GM10847 (cell line): ENCODE measurements at regions not wholly inside any gene's neighbourhood (a gene's known extent, or its start where the extent isn't known, plus 50 kb on each side); places are given as distances from the start of the nearest gene placed in this dataset.

Experiments used
- POLR2A ChIP-seq: IDR thresholded peaks from 2 replicates; pipeline ENCODE4 v1.6.1; 2011; ENCODE audit not compliant: insufficient read length; ENCODE audit errors: extremely low read depth

DNA sequence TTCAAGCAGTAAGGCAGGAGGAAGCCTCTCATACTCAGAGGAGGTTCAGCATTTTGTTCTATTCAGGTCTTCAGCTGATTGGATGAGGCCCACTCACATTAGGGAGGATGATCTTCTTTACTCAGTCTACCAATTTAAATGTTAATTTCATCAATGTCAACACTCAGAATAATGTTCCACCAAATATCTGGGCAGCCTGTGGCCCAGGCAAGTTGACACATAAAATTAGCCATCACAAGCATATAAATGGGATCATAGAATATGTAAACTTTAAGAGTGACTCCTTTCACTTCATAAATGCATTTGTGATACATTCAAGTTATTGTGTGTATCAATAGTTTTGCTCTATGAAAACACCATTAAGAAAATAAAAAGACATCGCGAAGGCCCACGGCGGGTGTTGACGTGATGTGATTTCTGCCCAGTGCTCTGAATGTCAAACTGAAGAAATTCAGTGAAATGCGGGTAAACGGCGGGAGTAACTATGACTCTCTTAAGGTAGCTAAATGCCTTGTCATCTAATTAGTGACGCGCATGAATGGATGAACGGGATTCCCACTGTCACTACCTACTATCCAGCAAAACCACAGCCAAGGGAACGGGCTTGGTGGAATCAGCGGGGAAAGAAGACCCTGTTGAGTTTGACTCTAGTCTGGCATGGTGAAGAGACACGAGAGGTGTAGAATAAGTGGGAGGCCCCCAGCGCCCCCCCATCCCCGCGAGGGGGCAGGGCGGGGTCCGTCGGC lies 536.1 kb upstream of the AUTS2 start:
- no peak for TF ChIP-seq POLR2A

- TF ChIP-seq POLR2A: no peak
Measured at GRCh38 chr7:69067397-69067796, 530.9 kb upstream of the AUTS2 start.

GRCh38 chr7:69070476-69070875 lies 527.8 kb upstream of the AUTS2 start:
- no peak for TF ChIP-seq POLR2A

DNA sequence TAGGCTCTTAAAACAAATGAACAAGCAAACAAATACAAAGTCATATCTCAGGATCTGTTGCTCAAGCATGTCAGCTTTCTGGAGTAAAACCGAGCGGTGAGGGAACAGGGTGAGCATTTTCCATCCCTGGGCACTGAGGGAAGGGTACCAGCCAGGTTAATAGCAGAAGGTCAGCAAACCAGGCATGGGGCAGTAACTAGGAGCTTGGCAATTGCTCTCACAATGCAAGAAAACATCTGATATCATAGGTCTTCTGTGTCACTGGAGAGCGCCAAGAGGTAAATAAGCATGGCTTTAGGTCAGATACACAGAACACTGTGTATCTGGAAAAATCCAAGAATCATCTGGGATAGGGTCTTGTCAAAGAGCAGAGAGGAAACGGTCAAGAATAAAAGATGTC lies 521.7 kb upstream of the AUTS2 start:
- no peak for TF ChIP-seq POLR2A

DNA sequence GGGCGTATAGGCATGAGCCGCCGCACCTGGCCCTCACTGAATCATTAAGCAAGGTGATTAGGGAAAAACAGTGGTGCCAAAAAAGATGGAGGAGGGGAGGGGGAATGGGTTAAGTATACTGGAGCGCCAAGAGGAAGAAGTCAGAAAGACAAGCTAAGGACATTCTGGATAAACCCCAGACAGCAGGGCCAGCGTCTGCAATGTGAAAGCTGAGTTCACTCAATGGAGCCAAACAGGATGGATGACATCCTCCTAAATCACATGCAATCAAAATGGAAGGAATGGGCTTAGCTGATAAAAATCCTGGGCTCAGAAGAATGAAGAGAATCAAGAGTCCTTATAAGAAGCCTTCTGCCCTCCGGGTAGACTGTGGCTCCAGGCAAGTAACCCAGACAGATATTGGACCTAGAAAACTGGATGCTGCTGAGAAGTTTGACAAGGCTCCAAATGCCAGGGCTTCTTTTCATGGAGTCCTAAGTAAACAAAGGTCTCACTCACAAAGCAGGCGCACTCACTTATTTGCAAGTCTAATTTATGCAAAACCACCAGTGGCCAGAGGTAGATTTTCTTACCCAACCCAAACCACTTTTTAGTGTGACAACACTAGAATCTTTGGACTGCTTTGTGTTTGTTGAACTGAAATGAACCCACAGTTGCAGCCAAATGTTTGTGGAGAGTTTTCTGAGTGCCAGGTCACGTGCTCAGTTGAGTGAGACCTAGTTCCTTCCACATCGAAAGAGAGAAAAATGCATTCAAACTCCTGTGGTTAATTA lies 519.1 kb upstream of the AUTS2 start:
- no peak for TF ChIP-seq POLR2A

DNA sequence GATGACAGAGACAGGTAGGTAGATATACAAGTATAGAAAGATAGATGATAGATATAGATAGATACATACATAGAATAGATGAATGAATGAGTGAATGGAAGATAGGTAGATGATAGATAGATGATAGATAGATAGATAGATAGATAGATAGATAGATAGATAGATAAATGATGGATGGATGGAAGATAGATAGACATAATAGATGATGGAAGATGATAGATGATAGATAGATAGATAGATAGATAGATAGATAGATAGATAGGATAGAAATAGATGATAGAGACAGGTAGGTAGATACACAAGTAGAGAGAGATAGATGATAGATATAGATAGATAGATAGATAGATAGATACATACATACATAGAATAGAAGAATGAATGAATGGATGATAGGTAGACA lies 510.1 kb upstream of the AUTS2 start:
- TF ChIP-seq POLR2A: no peak

DNA sequence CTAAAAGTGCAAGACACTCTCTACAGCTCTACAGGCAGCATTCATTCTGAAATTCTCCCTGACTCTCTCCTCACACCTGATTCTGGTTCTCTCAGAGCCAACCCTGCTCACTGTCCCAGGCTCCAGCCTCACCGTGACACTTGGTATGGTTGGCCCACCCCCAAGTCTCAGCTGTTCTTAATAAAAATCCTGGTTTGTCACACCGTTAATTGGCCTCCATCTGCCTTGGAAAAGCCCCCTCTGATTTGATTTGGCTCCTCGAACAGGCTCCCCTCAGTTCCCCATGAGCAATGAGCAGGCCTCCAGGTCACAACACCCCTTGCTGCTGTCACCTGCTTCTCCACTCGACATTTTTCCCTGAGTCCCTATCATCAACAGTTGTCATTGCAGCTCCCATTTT lies 507.3 kb upstream of the AUTS2 start:
- TF ChIP-seq POLR2A: no peak

DNA sequence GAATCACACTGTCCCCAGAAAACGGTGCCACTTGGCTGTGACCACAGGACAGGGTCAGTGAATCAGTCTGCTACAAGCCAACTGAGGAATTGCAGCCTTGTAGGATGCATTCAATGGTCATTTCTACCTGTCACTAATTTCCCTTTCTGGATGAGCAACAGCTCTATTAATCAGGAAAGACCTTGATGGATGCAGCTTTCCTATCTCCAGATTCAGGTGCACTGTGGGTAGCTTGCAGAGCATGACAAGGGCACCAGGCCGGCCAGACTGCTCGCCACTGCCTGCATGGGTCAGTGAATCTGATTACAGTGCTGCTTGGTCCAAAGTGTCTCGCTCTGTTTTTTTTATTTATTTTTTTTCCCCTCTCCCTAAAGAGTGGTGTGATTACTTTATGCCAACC lies 506.8 kb upstream of the AUTS2 start:
- TF ChIP-seq POLR2A: no peak

DNA sequence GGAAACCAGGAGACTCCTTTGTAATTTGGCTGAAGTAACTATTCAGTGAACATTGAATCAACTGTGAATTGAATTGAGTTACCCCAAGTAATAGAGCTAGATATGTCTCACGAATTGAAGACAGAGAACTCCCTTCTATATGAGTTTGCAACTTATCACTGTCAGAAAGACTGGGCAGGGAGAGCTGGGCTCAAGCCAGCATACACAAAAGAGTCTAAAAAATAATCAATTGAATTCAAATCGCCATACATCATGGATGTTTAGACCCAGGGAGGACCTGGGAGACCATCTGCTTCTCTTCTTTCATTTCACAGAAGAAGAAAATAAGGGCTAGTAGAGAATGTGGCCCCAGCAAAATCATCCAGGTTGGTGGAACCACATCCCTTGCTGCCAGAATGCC lies 503.1 kb upstream of the AUTS2 start:
- no peak for TF ChIP-seq POLR2A

- no peak for TF ChIP-seq POLR2A
Measured at GRCh38 chr7:69095649-69096048, 502.6 kb upstream of the AUTS2 start.

DNA sequence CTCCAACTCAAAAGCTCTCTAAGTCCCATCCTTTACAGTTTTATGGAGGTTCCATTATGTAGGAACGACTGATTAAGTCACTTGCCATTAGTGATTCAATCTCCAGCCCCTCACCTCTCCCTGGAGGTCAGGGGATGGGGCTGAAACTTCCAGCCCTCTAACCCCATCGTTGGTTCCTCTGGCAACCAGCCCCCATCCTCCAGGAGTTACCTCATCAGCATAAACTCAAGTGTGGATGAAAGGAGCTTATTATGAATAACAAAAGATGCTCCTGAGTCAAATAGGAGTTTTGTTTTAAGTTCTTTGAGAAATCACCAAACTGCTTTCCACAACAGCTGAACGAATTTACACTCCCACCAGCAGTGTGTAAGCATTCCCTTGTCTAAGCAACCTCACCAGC lies 494.3 kb upstream of the AUTS2 start:
- TF ChIP-seq POLR2A: no peak

DNA sequence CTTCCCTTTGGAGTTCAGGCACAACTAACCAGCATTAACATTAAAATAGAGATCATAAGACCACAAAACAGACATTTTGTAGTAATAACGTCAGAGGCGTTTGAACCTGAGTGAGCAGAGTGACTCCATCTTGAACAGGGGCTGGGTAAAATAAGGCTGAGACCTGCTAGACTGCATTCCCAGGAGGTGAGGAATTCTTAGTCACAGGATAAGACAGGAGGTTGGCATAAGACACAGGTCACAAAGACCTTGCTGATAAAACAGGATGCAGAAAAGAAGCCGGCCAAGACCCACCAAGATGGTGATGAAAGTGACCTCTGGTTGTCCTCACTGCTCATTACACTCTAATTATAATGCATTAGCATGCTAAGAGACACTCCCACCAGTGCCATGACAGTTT lies 493.2 kb upstream of the AUTS2 start:
- TF ChIP-seq POLR2A: no peak

DNA sequence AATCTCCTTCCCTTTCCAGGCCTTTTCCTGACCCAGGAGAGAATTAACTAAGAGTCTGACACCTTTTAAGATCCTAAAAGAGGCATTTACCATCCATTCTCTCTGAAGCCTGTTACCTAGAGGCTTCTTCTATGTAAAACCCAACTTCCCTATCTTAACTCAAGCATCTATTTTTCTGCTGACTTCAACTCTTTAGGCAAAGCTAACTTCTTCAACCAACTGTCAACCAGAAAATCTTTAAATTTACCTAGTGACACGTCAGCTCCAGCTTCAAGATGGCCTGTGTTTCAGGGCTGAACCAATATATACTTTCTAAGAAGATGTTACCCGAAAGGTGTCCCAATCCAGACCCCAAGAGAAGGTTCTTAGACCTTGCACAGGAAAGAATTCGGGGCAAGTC lies 492.3 kb upstream of the AUTS2 start:
- TF ChIP-seq POLR2A: no peak

DNA sequence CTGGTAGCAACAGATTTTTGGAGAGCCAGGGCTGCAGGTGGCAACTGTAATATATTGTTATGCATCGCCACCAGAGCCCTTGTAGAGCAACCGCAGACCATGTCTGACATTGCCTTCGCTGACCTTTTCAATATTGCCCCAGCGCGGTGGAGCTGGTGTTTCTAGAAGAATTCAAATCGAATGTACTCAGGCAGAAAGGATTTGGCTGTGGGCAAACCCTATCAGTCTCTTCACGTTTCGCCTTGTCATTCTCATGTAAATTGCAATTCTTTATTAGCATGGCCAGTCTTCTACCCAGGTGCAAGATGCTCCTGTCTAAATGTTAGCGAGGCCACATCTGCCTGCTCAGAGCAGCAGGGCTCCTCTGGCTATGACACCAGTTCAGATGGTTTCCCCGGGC lies 490.2 kb upstream of the AUTS2 start:
- TF ChIP-seq POLR2A: no peak

DNA sequence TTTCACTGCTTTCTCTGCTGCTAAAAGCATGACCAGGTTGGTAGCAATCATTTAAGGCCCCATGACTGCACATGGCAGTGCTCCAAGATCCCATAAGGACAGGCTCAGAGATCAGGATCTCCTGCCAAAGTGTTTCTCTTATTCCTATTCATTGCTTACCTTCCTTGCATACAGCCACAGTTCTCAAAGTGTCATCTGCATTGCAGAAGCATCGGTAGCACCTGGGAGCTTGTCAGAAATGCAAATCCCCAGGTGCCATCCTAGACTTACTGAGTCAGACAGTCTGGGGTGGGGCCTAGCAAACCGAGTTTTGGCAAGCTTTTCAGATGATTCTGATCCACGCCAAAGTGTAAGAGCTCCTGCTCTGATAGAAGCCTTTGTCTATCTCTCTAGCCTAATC lies 489.0 kb upstream of the AUTS2 start:
- TF ChIP-seq POLR2A: no peak

DNA sequence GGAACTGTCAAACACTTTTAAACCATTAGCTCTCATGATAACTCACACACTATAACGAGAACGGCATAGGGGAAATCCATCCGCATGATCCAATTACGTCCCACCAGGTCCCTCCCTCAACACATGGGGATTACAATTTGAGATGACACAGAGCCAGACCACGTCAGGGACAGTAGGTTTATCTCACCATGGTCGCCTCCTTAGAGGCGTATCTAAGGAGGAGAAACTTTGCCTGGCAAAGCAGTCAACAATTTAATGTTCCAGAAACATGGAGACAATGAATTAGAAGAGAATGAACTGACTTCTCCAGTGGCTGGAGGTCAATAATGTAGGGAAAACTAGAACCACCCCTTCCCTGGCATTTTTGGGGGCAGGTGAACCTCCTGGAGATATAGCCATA lies 488.4 kb upstream of the AUTS2 start:
- no peak for TF ChIP-seq POLR2A
